GM21737 (cell line): ENCODE measurements at regions not wholly inside any gene's neighbourhood (a gene's known extent, or its start where the extent isn't known, plus 50 kb on each side); places are given as distances from the start of the nearest gene placed in this dataset.
"Not testable (repeated sequence)": the region's sequence is repeated elsewhere in the genome, so short reads cannot be mapped to it uniquely, and the experiment has no call there.

Source experiments
- ATAC-seq: cut with Tn5 transposase; IDR thresholded peaks from one replicate; pipeline ENCODE4 v1.9.1; 2021; ENCODE audit warnings: mild to moderate bottlenecking, moderate library complexity; ENCODE audit not compliant: unreplicated experiment

GRCh38 chr6:112504621-112505020 is 157.5 kb downstream of the RFPL4B start:
- ATAC-seq: no peak

GRCh38 chr6:112511441-112511840 is 164.3 kb downstream of the RFPL4B start:
- no peak for ATAC-seq

DNA sequence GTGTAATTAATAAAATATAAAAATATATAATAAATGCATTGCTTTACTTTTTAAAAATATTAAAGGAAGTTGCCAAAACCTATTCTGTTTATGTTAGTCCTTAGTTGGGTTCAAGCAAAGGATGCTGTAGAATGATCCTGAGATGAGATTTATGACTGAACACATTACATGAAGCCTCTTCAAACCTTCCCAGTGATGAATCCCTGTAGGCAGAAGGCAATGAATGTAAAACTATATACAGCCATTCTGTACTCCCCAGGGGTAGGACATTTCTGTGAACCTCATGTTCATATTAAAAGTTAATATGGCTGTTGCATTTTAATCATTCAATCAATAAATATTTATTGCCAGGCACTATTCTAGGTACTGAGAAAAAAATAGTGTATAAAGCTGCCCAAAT is 166.0 kb downstream of the RFPL4B start:
- no peak for ATAC-seq

DNA sequence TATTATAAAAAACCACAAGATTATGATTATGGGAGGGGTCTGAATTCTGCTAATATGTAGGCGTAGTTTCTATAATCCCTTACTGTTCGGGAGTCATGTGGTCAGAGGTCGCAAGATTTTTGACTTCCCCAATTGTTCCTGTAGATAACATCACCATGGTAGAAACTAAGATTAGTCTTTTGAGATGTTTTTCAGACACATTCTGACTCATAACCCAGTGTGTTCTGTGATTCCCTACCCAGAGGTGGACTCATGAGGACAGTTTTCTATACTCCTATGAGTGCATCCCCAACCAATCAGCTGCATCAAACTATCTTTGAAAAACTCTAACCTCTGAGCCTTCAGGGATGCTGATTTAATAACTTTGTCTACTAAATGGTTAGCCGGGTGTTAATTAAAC is 175.5 kb downstream of the RFPL4B start:
- no peak for ATAC-seq

GRCh38 chr6:112524071-112524470 is 176.9 kb downstream of the RFPL4B start:
- ATAC-seq: no peak

DNA sequence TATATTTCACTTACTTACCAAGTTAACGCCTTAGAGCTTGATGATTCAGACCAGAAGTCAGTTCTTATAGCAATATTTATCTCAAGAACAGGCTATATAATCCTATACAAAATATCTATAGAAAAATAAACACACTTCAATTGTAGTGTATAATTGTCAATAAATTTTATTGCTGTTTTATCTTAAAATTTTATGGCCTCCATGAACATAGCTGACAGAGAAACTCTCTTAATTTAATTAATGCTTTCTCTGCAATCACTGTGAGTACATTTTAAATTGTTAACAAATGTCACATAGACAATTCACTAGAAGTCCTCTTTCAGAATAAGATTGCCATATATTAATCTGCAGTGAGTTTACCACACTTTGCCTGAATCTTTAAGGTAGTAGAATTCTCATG is 178.6 kb downstream of the RFPL4B start:
- no peak for ATAC-seq

DNA sequence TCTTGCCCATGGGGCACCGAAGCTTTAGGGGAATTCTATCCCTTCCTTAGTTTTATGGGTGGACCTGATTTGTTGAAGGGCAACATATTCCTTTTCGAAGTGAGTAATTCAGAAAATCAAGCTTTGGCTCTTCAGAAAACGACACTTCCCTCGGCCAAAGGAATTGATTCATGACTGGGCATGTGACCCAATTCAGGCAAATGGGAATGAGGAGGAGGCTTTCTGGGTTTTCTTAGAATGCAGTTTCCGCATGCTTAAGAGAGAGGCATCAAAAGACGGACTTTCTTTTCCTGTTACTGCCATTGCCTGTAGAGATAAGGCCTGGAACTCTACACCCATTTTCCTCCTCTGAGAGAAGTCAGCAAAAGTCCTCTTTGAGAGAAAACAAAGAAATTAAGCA is 179.5 kb downstream of the RFPL4B start:
- ATAC-seq: no peak

DNA sequence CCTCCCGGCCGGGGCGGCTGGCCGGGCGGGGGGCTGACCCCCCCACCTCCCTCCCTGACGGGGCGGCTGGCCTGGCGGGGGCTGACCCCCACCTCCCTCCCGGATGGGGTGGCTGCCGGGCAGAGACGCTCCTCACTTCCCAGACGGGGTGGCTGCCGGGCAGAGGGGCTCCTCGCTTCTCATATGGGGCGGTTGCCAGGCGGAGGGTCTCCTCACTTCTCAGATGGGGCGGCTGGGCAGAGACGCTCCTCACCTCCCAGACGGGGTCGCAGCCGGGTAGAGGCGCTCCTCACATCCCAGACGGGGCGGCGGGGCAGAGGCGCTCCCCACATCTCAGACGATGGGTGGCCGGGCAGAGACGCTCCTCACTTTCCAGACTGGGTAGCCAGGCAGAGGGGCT is 181.2 kb downstream of the RFPL4B start:
- ATAC-seq: not testable (repeated sequence)

- ATAC-seq: no peak
These were observed 188.7 kb downstream of the RFPL4B start for GRCh38 chr6:112535816-112536215.

- ATAC-seq: no peak
These were observed 192.2 kb downstream of the RFPL4B start for GRCh38 chr6:112539355-112539754.

- not testable (repeated sequence) for ATAC-seq
These were observed 194.7 kb downstream of the RFPL4B start for GRCh38 chr6:112541847-112542246.

GRCh38 chr6:112547321-112548085 is 200.4 kb downstream of the RFPL4B start:
- not testable (repeated sequence) for ATAC-seq

- no peak for ATAC-seq
These were observed 202.6 kb downstream of the RFPL4B start for GRCh38 chr6:112549749-112550148.

DNA sequence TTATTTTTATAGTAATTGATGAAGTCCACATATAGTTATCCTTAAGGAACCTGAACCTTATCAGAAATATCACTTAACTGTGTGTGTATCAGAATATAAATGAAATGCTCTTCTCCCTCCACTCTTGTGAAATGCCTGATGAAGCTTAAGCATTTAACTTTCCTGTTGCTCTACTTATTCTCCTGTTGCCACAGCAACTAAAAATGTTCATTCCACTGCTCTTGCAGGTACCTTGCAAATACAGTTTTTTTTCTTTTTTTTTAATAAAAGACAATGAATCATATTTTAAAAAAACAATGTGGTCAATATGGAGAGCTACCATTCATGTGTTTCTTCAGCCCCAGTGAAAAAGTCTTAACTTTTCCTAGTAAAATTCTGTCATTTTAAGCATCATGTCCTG is 210.3 kb downstream of the RFPL4B start:
- ATAC-seq: no peak

GRCh38 chr6:112557961-112558360 is 210.8 kb downstream of the RFPL4B start:
- ATAC-seq: no peak

DNA sequence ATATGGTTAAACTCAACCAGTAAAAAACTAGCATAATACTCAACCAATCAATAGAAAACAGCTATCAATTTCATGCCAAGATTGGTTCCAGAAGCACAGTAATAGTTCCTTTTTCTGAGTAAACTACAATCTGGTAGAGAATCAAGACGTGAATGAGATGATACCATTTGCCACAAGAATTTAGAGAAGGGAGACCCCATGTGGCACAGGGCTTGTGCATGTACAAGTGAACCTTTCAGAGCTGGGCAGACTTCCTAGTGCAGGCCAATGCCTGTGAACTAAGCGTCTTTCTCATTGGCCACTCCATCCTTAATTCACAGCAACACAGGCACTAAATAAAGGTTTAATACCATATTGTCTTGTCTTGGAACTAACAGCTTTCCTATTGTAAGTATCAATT is 213.5 kb downstream of the RFPL4B start:
- ATAC-seq: no peak

GRCh38 chr6:112562301-112563231 is 215.4 kb downstream of the RFPL4B start:
- no peak for ATAC-seq

- no peak for ATAC-seq
These were observed 216.2 kb downstream of the RFPL4B start for GRCh38 chr6:112563368-112563767.

- no peak for ATAC-seq
These were observed 220.9 kb downstream of the RFPL4B start for GRCh38 chr6:112568066-112568465.

- ATAC-seq: no peak
These were observed 224.5 kb downstream of the RFPL4B start for GRCh38 chr6:112571488-112572270.

DNA sequence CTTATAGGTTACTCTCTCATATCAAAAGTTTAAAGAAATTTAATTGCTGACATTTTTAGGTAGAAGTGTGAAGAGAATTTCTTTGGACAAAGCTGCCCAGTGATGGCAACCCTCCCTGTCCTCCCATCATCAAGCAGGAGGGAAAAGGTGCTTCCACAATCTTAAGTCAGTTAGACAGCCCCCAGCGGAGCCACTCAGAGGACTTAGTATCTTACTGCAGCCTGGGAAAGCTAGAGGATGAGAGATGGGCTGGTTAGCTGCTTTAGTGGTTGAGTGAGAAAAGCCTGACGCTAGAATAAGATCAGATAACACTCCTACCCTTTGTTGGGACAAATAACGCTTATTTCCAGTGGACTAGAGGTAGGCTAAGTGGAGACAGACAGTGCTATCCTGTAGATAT is 227.1 kb downstream of the RFPL4B start:
- no peak for ATAC-seq
